ENCODE measurements at regions not wholly inside any gene's neighbourhood (a gene's known extent, or its start where the extent isn't known, plus 50 kb on each side); places are given as distances from the start of the nearest gene placed in this dataset.
"Not testable (repeated sequence)": the region's sequence is repeated elsewhere in the genome, so short reads cannot be mapped to it uniquely, and the experiment has no call there.

DNA sequence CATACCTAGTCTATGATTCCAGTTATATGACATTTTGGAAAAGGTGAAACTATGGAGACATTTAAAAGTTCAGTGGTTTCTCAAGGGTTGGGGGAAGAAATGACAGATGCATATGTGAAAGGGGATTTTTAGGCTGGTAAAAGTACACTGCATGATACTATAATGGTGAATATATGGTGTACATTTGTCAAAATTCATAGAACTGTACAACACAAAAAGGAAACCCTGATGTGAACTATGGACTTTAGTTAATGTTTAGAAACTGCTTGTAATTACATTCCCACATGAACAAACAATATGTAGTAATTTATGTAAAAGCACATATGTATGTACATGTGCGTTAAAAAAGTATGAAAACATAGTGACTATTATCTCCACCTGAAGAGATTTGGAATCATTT, 907.3 kb upstream of the CITED2 start:
- FAIRE-seq, result no peak

DNA sequence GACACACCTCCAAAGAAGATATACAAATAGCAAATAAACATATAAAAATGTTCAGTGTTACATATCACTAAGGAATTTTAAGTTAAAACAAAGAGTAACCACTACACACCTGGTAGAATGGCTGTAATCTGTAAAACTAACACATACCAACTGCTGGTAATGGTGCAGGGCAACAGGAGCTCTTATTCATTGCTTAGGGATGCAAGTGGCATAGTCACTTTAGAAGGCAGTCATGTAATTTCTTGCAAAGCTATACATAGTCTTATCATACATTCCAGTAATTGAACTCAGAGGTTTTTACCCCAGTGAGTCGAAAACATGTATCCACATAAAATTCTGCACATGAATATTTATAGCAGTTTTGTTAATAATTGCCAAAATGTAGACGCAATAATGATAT, 906.8 kb upstream of the CITED2 start:
- no peak for FAIRE-seq

DNA sequence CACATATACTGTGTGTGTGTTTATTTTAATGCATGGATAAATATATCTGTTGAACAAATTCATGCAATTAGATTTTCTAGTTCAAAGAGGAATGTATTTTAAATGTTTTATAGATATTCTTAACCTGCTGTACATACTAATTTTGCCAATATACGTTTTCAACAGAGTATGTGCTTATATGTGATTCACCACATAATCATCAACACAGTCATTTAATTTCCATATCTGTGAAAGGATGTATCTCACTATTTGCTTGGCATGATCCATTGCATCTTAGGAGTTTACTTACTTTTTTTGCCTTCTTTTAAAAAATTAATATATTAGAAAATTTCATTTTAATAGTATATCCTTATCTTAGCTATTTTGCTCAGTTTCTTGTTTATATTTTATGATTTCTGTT, 902.3 kb upstream of the CITED2 start:
- no peak for FAIRE-seq

DNA sequence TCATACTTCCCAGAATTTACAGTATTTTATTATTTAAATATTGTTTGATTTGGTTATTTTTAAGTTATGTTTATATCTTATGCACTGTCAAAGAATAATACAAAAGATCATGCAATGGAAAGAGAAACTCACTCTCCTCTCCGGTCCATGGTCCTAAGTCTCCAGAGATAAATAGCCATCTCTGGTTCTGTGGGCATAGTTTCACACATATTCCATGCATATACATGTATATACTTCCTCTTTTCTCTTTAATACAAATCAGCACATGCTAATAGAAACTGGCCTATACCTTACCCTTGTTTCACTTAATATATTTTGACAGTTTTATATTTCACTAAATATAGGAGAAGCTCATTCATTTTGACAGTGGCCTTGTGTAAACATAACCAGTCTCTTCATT, 901.7 kb upstream of the CITED2 start:
- FAIRE-seq, result no peak

DNA sequence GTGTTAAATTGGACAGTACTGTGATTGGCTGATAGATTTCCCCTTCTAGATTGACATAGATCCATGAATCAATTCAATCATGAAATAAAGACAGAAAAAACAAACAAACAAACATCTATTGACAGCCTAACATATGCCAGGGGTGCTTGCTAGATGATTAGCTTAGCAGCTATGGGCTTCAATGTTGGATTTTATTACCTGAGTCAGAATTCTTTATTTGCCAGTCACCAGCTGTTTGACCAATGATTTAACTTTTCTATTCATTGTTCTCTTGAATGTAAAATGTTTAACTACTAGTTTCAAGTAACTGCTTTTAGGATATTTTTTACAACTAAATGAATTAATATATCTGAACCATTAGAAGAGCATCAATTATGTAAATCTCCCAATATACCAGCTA, 901.3 kb upstream of the CITED2 start:
- no peak for FAIRE-seq

DNA sequence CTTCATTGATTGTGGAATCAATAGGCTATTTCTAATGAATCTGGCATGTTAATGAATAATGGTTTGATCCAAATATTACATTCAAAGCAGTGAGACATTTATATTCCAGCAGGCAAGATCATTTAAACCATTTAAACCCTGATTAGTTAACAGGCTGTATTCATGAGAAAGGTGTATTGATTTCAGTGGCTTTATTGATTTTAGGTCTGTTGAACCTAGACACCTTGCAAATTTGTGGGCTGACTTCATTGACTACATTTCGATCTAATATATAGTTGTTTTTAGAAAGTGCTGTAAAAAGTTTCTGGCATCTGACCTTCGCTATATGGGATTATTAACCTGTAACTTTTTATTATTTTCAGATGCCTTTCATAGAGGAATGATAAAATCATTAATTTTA, 900.1 kb upstream of the CITED2 start:
- no peak for FAIRE-seq

DNA sequence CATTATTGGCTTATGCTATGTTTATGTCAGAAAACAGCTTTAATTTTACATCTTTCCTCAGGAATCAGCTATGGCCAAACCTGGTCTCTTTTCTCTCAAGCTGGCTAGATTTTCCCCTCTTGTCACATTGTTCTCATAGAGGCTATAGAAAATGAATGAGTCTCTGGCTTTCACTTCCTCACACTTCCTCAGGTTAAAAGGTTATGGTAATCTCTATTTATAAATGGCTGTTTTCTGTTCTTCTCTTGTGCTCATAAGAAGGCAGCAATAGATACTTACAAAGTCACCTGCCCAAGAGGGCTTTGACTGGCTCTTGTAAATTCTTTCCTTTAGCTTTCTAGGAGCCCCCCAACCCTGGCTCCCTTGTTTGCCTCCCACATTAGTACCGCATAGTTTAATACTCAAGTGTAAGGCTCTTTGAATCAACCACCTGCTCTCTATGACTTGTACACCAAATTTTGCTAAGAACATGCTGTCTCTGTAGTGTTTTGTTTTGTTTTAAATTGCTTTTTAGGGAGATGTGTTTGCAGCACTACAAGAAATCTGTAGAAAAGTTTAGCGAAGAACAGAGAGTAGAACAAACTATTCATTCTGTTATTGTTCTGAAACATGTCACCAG, 897.4 kb upstream of the CITED2 start:
- FAIRE-seq, result no peak

DNA sequence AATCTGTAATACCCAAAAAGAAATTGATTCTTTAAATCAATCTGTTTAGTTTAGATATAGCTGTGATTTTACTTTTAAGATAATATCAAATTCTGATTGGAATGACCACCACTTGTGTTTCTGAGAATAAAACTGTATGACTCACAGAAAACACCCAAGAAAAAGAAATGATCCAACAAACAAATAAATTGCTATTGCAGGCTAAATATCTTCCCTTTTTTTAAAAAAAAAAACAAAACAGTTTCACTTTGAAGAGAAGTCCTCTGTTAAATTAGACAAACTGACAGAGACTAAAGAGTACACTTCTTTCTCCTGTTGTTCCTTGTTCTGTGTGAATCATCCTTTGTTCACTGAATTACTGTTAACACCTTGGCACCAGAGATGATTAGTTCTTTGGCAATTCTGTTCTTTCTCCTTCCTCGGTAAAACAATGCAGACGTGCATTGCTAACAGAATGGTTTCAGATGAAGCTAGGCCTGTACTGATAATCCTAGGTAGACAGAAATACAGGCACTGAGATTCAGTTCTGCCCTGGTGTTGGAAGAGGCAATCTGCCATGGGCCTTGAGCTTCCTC, 895.2 kb upstream of the CITED2 start:
- no peak for FAIRE-seq

DNA sequence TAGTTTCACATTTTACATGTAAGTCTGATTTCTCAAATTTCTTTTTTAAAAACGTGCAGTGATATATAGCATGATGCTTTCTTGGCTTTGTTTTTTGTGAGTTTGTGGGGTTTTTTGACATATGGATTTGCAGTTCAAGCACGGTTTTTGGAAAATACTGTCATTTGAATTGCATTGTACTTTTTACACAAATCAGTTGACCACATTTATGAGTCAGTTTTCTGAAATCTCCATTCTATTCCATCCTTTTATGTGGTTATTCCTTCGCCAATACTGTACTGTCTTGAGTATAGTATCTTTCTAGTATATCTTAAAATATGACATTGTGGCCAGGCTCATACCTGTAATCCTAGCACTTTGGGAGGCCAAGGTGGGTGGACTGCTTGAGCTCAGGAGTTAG, 890.0 kb upstream of the CITED2 start:
- no peak for FAIRE-seq

DNA sequence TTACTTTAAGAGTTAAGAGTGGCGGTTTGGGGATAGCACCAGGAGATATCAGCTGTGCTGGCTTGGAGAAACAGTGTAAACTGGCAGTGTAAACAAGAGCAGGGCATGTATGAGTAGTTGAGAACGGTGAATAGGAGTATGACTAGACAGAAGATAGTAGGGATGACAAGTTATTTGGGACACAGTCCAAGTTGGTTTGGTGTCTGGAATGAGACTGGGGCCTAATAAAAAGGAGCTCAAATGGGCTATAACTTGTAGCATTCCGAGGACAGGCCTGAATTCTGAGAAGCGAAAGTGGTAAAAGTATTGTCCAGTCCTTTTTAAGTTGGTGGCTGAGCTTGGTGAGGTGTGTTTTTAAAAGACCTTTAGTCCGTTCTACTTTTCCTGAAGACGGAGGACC, 883.9 kb upstream of the CITED2 start:
- not testable (repeated sequence) for FAIRE-seq

DNA sequence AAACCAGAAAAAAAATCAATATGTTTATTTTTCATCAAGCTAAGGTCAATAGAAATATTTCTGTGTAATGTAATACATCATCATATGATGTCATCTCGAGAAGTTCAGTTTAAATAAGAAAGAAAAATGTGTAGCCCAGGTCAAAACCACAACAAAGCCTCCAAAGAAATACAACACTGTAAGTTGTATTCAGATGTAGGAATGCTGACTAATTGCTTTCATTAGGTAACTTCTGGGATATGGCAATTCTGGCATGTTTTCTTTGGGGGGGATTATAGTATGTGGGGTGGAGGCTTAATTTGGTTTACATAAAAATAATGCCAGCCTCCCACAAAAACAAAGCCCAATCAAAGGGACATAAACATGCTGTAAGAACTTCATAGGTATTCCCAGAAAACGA, 881.8 kb upstream of the CITED2 start:
- no peak for FAIRE-seq

DNA sequence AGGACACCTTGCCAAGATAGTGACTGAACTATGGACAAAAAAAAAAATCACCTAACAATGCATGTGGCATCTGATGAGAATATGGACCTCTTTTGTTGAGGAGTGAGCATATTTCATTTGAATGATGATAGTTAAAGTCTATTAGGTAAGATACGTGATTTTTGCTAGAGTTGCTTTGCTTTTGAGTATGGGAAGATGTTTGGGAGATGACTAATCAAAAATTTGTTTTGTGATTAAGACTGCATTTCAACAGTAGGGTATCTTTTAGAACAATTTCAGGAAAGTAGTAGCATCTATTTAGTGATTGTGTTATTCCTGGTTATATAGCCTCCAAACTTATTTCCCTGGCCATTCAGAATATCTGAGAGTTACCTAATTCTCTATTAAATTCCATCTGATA, 878.6 kb upstream of the CITED2 start:
- FAIRE-seq, result no peak

DNA sequence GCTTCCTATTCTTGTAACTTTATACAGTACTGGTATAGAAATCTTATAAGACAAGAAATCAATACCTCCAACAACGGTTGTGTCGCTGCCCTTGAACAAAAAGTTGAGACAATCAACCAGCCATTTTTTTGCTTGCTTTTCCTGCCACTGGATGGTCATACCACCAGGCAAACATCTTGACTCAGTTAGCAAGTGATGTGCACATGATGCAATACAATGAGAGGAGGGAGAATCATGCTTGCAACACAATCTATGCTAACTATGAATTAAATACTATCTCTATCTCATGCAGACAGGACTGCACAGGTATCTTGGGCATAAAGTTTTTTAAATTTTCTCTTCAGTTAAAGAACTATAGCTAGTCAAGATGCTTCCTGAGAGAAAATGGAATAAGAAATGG, 877.7 kb upstream of the CITED2 start:
- FAIRE-seq, result no peak

DNA sequence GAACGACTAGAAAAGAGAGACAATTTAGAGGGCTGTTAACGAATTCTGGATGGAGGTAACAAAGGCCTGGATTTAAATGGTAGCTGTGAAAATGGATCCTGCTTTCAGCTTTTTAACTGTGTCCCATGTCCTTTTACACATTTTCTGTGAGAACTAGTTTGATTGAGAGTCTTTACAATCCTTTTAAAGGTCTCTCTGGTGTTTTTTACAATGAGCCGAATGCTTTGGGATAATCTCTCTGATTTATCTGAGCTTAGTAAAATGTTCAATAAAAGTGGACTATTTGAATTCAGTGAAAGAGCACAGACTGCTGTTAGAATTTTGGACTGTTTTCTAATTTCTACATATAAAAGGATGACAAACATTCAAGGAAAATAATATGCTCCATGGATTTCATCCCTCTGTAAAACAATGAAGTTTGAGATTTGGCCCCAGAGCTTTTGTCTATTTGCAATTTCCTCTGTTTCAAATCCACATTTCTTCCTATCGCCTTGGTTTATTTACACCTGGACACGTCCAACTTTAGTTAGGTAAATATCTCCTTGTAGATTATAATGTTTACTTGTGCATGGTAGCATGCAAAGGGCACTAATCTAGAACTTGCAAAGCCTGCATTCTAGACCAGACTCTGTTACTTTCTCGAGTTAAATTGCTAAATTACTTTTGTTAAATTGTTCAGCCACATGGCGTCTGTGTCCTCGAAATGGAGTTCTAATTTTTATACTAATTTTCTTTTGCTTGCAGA, 871.0 kb upstream of the CITED2 start:
- no peak for FAIRE-seq

DNA sequence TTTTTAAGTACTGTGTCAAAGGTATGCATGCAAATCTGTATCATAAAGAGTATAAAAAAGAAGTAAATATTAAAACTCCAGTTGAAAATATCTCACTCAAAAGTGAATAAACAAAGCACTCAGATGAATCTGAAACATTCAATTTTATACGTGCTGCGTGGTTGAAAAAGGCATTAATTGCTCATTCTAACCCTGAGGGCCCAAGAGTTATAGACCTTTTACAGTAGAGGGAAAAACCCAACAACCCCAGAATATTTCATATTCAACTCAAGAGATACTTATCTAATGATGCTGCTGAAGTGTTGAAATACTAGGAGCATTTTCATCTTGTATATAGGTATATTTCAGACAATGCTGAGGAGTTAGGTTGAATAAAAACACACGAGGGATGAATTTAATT, 862.8 kb upstream of the CITED2 start:
- no peak for FAIRE-seq

DNA sequence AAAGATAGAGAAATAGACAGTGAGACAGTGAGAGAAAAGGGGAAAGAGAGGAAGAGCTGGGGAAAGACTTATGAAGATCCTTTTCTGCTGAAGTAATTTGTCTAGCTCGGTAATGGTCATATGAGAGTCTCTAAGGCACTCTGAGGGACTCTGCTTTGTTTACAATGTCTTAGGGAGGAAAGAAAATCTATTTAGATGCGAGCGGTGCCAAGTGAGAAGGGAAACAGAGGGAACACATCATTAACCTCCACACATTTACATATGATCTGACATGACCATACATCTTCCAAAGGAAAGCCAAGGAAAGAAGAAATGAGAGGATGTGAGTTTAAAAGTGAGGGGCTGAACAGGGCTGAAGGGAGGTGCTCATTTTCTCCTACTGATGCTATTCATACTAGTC, 862.3 kb upstream of the CITED2 start:
- no peak for FAIRE-seq

DNA sequence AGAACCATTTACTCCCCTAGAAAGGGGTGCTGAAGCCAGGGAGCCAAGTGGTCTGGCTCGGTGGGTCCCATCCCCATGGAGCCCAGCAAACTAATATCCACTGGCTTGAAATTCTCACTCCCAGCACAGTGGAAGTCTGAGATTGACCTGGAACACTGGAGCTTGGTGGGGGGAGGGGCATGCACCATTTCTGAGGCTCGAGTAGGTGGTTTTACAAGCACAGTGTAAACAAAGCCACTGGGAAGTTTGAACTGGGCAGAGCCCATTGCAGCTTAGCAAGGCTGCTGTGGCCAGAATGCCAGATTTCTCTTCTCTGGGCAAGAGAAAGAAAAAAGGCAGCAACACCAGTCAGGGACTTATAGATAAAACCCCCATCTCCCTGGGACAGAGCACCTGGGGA, 855.8 kb upstream of the CITED2 start:
- FAIRE-seq, result no peak

DNA sequence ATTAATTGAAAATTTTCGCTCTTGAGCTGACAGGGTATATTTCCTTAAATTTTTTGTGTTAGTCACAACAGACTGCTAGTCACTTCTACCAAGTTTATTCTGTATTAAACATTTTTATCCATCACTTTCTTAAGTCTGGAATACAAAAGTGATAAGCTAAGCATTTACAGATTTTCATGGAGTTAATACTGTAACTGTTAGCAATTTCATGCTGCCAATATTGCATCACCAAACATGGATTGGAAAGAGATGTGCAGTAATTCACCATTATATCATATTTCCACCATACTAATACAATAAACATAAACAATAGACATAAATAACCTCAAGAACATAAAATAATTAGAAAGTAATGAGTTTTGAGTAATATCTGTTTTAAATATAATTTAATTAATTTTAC, 854.0 kb upstream of the CITED2 start:
- no peak for FAIRE-seq

DNA sequence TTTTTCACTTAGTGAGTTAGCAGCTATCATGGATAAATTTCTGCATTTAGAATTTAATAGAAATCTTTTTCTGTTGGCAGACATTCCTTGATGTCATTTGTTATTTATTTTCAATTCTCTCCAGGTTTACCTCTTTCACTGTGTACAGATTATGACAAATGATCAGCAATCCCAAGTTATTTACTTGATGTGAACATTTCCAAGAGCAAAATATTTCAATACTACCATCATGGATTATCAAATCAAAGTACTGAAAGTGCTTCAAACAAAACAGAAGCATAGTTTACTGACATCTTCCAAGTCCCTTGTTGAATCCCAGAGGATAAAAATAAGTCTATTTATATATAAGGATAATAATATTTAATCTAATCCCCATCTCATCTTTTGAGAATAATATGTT, 852.2 kb upstream of the CITED2 start:
- no peak for FAIRE-seq

DNA sequence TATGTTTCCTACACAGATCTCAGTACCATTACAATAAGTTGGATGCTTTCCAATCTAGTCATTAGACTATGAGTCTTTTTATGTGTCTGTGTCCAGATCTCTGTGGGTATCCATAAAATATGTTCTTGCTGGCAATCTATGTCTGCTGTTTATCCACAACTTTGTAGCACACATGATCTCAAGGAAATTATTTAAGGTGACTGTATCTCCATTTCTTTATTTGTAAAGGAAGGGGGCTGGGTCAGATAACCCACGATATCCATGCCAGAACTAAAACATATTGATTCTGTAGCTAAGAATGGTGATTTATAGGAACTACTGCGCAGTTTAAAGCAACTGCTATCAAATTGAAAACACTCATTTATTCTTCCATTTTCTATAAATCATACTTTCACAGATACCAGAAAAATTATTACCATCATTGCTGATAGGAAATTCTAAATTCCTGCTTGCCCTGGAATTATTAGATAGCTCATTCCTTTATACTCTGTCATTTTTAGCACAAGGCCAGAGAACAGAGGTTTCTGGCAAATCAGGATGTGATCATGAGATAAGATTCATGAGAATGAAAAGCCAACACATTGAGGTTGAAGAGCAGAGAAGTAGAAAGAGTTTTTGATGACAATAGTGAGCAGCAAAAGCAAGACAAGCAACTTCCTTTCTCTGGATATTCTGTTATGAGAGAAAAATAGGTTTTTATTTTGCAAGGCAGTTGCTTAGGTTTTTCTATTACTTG, 851.4 kb upstream of the CITED2 start:
- no peak for FAIRE-seq

DNA sequence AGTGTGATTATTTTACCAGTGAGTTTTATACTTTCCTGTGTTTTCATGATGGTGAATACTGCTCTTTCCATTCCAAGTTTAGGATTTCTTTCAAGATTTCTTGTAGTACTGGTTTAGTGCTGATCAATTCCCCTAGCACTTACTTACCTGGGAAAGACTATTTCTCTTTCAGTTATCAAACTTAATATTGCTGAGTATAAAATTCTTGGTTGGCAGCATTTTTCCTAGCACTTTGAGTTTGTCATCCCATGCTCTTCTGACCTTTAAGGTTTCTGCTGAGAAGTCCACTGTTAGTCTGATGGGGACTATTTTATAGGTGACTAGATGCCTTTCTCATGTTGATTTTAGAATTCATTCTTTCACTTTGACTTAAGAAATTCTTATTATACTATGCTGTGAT, 842.8 kb upstream of the CITED2 start:
- no peak for FAIRE-seq

DNA sequence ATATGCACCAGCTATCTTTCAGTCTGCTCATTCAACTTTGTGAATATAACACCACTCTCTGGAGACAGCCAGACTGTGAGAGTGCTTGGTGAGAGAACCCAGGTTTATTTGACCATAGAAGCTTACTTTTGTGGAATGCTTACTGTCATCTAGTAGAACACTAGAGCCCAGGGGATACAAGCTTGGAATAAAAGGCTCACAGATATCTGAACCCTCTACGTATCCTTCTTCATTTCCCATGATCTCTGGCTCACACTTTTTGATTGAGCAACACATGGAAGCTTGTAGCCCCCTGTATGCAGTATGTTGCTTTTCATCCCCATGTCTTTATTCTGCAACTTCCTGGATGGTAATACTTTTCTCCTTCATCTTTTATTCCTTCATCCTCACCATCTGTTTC, 835.3 kb upstream of the CITED2 start:
- FAIRE-seq, result no peak

DNA sequence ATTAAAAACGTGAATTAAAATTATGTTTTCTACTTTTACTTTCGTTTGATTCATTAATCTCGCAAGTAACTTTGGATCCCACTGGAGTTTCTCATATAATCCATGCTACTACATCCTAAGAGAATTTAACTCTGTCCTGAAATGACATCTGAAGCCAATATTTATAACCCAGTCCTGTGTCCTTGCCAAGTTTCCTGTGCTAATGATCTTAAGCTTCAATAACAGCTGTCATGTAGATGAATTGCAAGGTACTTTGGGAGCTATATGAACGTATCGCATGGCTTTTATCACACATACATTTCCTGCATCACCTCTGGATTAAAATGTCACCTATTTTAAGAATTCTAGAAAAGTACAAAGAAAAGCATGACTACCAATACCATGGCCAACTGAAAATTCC, 833.8 kb upstream of the CITED2 start:
- FAIRE-seq, result no peak
